OCI-LY1 (cell line): ENCODE measurements at regions not wholly inside any gene's neighbourhood (a gene's known extent, or its start where the extent isn't known, plus 50 kb on each side); places are given as distances from the start of the nearest gene placed in this dataset.

ENCODE experiments used
- H2AFZ ChIP-seq: fragments of 200-600 bp; sonication (generic), shearing (Covaris generic); 2 replicates; pipeline ENCODE4 v1.6.0; 2014; ENCODE audit warnings: antibody characterized with exemption, mild to moderate bottlenecking, low read length
- H3F3A ChIP-seq: fragments of 200-600 bp; sonication (generic), shearing (Covaris generic); 2 replicates; pipeline ENCODE4 v1.6.0; 2014; ENCODE audit warnings: mild to moderate bottlenecking, antibody characterized with exemption, low read length, moderate library complexity; ENCODE audit not compliant: insufficient read depth
- H3K27ac ChIP-seq: fragments of 200-600 bp; sonication (generic); 2 replicates; pipeline ENCODE4 v1.5.1; 2014; ENCODE audit warnings: low read length, mixed run types, mild to moderate bottlenecking, low read depth; ENCODE audit not compliant: poor library complexity, severe bottlenecking
- H3K27me3 ChIP-seq: fragments of 200-600 bp; sonication (generic); 2 replicates; pipeline ENCODE4 v1.6.0; 2014; ENCODE audit warnings: antibody characterized with exemption, mild to moderate bottlenecking, low read length, moderate library complexity; ENCODE audit not compliant: insufficient read depth
- H3K36me3 ChIP-seq: fragments of 200-600 bp; sonication (generic); 2 replicates; pipeline ENCODE4 v1.6.1; 2014; ENCODE audit warnings: mild to moderate bottlenecking, antibody characterized with exemption, low read length, moderate library complexity, mixed read lengths; ENCODE audit not compliant: insufficient read depth
- H3K4me1 ChIP-seq: fragments of 200-600 bp; sonication (generic); 2 replicates; pipeline ENCODE4 v1.5.1; 2014; ENCODE audit warnings: mild to moderate bottlenecking, low read length, moderate library complexity; ENCODE audit not compliant: insufficient read depth, severe bottlenecking
- H3K4me2 ChIP-seq: fragments of 200-600 bp; sonication (generic), shearing (Covaris generic); 2 replicates; pipeline ENCODE4 v1.6.1; 2014; ENCODE audit warnings: low read length
- H3K4me3 ChIP-seq: fragments of 200-600 bp; sonication (generic); 2 replicates; pipeline ENCODE4 v1.5.1; 2014; ENCODE audit warnings: low read length, low read depth, mild to moderate bottlenecking, mixed read lengths; ENCODE audit not compliant: poor library complexity, severe bottlenecking
- H3K79me2 ChIP-seq: fragments of 200-600 bp; shearing (Covaris generic); 2 replicates; pipeline ENCODE4 v1.6.1; 2016; ENCODE audit warnings: mixed run types, low read length, mixed read lengths; ENCODE audit not compliant: insufficient read depth
- H3K9ac ChIP-seq: fragments of 200-600 bp; sonication (generic), shearing (Covaris generic); 2 replicates; pipeline ENCODE4 v1.6.1; 2014; ENCODE audit warnings: mild to moderate bottlenecking, low read length, mixed read lengths
- H3K9me2 ChIP-seq: fragments of 200-600 bp; sonication (generic), shearing (Covaris generic); 2 replicates; pipeline ENCODE4 v1.6.1; 2014; ENCODE audit warnings: low read depth, mild to moderate bottlenecking, low read length, mixed read lengths
- H3K9me3 ChIP-seq: fragments of 200-600 bp; shearing (Covaris generic); 2 replicates; pipeline ENCODE4 v1.6.1; 2014; ENCODE audit warnings: low read length, mixed read lengths
- H4K20me1 ChIP-seq: fragments of 200-600 bp; sonication (generic), shearing (Covaris generic); 2 replicates; pipeline ENCODE4 v1.6.0; 2016; ENCODE audit warnings: mild to moderate bottlenecking, low read length; ENCODE audit not compliant: insufficient read depth
- EZH2 ChIP-seq: fragments of 200-600 bp; sonication (generic), shearing (Covaris generic); IDR thresholded peaks from 2 replicates; pipeline ENCODE4 v1.8.0; 2017; ENCODE audit warnings: borderline replicate concordance, mixed run types, mild to moderate bottlenecking, antibody characterized with exemption, low read length, moderate library complexity, mixed read lengths
- TF ChIP-seq, protein P1 (sequence below): fragments of 200-600 bp; sonication (generic), shearing (Covaris generic); IDR thresholded peaks from 2 replicates; pipeline ENCODE4 v1.5.1; 2017; ENCODE audit warnings: mild to moderate bottlenecking, antibody characterized with exemption, low read length, moderate library complexity, mixed read lengths

DNA sequence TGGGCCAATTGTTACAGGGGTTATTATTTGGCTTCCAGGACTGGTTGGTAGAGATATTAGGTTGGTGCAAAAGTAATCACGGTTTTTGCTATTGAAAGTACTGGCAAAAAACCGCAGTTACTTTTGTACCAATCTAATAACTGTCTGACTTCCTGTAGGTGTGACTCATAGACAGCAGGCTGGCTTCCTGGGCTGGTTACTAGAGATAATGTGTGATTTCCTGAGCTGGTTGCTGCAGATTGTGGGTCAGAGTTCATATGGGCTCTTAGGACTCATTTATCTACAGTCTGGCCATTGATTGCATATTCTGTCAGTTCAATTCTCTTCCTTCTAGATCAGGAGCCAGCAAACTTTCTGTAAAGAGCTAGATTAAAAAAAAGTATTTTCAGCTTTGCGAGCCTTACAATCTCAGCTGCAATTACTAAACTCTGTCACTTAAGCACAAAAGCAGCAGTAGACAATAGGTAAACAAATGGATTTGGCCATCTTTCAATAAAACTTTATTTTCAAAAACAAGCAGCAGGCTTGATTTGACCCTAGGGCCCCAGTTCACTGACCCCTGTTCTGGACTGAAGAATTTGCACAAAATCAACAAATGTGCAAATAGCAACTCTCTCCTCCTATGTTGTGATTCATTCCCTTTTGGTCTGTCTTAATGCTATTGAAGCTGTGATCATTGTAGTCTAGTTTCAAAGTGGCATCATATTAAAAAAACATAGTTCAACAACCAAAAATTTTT lies 50.8 kb upstream of the BOD1L1 start:
- Histone ChIP-seq H3K27ac (no peak overlapping the region), H3K4me3 (no peak overlapping the region), H2AFZ (no peak overlapping the region), H3K4me1 (no peaks in the 10 kb centered on the region), H3K36me3 (no peaks in the 10 kb centered on the region), H3K27me3 (no peaks in the 10 kb centered on the region), H3K9me2 (no peaks in the 10 kb centered on the region), H3K9ac (no peak overlapping the region), H3K9me3 (no peaks in the 10 kb centered on the region), H3K4me2 (no peak overlapping the region), H3F3A (no peaks in the 10 kb centered on the region), H3K79me2 (no peaks in the 10 kb centered on the region), H4K20me1 (no peaks in the 10 kb centered on the region)
- no peak for TF ChIP-seq EZH2
- TF ChIP-seq, protein P1, sequence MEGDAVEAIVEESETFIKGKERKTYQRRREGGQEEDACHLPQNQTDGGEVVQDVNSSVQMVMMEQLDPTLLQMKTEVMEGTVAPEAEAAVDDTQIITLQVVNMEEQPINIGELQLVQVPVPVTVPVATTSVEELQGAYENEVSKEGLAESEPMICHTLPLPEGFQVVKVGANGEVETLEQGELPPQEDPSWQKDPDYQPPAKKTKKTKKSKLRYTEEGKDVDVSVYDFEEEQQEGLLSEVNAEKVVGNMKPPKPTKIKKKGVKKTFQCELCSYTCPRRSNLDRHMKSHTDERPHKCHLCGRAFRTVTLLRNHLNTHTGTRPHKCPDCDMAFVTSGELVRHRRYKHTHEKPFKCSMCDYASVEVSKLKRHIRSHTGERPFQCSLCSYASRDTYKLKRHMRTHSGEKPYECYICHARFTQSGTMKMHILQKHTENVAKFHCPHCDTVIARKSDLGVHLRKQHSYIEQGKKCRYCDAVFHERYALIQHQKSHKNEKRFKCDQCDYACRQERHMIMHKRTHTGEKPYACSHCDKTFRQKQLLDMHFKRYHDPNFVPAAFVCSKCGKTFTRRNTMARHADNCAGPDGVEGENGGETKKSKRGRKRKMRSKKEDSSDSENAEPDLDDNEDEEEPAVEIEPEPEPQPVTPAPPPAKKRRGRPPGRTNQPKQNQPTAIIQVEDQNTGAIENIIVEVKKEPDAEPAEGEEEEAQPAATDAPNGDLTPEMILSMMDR, result no peak

DNA sequence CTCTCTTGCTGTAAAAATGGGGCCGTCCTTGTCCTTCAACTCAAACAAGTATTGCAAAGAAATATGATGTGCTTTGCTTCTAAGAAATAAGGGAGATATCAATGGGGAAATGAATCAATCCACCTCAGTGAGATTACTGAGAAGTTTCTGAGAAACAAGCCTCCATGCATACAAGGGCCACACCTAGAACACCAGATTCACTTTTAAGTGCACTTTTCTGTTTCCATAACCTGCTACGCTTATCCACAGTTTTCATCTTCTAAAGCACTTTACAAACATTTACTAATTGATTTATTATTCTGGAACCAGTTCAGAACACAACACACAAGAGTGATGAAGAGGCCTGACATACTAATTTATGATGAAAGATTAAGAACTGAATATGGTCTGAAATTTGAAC lies 54.0 kb upstream of the BOD1L1 start:
- Histone ChIP-seq H3K9me3 (no peaks in the 10 kb centered on the region), H3F3A (no peaks in the 10 kb centered on the region), H3K4me1 (no peaks in the 10 kb centered on the region), H3K79me2 (no peaks in the 10 kb centered on the region), H3K36me3 (no peaks in the 10 kb centered on the region), H2AFZ (no peak overlapping the region), H3K4me2 (no peak overlapping the region), H4K20me1 (no peaks in the 10 kb centered on the region), H3K27ac (no peak overlapping the region), H3K4me3 (no peak overlapping the region), H3K27me3 (no peaks in the 10 kb centered on the region), H3K9me2 (no peaks in the 10 kb centered on the region), H3K9ac (no peak overlapping the region)
- TF ChIP-seq EZH2, result no peak
- TF ChIP-seq, protein P1, result no peak

DNA sequence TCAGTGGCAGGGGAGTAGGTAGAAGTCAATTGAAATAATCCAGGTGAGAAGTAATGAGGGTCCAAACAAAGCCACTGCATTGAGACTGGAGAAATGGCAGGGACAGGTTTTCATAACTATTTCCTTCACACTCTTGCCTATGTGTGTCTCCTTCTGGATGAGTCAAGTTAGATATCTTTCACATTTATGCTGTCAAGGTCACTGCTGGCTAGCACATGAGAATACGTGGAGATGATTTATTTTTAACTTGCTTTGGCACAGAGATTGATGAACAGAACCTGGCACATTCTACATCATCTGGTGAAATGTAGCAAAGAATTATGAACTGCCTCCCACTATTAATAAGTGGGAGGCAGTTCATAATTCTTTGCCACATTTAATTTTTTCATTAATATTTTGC lies 66.7 kb upstream of the BOD1L1 start:
- Histone ChIP-seq H3F3A (no peaks in the 10 kb centered on the region), H3K4me3 (no peak overlapping the region), H3K27me3 (no peaks in the 10 kb centered on the region), H3K9ac (no peak overlapping the region), H3K4me2 (no peak overlapping the region), H3K36me3 (no peaks in the 10 kb centered on the region), H3K4me1 (no peaks in the 10 kb centered on the region), H3K9me2 (no peaks in the 10 kb centered on the region), H2AFZ (no peak overlapping the region), H4K20me1 (no peaks in the 10 kb centered on the region), H3K27ac (no peak overlapping the region), H3K79me2 (no peaks in the 10 kb centered on the region), H3K9me3 (no peaks in the 10 kb centered on the region)
- TF ChIP-seq EZH2, result no peak
- TF ChIP-seq, protein P1, result no peak
